Right hindlimb (tissue), 1 donor: ENCODE measurements at regions not wholly inside any gene's neighbourhood (a gene's known extent, or its start where the extent isn't known, plus 50 kb on each side); places are given as distances from the start of the nearest gene placed in this dataset.

ENCODE experiments used
- DNase-seq: peaks from one replicate; pipeline ENCODE4 v3.0.0-alpha.2; 2018

- no peak for DNase-seq
Observed at GRCh38 chr7:46975493-46975892, 606.4 kb downstream of the TNS3 start.

DNA sequence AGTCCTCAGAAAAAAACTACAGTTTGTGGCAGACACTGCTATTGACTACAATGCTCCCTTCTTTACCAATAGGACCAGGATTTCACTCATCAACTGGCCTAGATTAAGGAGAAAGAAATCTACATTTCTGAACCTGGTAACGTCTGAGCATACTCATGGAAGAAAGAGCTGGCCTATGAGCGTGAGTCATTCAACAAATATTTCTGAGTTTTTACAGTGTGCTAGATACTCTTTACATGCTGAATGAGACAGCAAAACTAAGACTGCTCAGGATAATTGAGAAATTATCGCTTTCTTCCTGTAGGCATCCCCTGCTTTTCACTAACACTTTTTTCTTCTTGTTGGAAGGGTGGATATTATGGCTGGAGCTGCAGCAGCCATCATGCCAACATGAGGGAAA lies 609.7 kb downstream of the TNS3 start:
- DNase-seq, result no peak

GRCh38 chr7:46970476-46970875 lies 611.4 kb downstream of the TNS3 start:
- DNase-seq, result no peak

DNA sequence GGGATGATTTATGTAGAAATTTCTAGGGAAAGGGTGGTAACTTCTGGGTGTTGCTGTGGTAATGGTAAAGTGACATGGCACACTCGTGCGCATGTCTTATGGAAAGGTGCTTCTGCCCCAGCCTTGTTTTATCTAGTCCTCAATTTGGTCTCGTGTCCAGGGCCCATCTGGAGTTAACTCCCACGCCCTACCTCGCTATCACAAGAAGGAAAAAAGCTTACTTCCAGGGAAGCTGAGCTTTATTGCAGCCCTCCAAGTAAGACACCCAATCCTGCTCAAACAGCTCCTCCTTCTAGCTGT lies 611.8 kb downstream of the TNS3 start:
- DNase-seq, result no peak

DNA sequence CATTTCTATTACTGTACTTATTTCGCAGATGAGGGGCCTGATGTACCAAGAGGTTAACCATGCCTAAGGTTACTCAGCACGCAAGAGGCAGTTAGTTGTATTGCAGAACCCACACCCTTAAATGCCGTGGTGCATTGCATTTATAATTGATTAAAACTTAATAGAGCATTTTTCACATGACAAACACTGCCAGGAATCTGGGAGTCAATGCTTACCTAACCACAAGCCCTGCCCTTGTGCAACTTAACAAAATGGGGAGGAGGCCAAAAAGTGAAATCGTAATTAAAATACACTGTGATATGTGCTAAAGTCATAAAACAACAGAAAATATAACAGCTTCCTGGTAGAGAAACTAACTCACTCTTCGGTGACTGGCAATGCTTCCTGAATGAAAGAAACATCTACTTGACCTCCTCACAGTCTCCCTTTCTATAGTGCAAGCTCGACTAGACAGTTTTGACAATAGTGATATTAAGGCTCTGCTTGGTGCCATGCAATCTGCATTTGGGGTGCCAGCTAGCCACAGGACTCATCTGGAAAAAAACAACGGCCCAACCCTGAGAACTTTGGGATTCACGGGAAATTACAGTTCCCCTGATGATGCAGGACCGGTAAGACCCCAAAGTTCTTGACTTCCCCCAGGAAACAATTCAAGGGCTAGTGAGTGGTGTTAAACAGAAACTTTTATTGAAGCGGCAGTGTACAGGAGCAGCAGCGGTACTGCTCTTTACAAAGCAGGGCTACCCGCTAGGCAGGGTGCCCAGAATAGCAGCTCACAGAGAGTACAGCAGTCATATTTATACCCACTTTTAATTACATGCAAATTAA lies 612.4 kb downstream of the TNS3 start:
- DNase-seq, result no peak

GRCh38 chr7:46968003-46968402 lies 613.9 kb downstream of the TNS3 start:
- no peak for DNase-seq

DNA sequence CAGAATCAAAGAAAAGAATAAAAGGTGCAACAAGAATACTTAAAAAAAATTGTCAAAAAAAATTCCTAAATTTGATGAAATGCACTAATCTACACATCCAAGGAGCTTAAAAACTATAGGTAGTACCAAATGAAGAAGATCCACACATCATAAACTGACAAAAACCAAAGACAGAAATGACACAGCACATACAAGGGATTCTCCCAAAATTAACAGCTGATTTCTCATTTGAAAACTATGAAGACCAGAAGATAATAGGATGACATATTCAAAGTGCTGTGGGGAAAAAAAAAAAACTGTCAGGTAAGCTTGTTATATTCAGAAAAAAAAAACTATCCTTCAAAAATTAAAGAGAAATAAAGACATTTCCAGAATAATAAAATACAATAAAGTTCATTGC lies 618.2 kb downstream of the TNS3 start:
- no peak for DNase-seq

GRCh38 chr7:46960970-46961369 lies 620.9 kb downstream of the TNS3 start:
- DNase-seq, result no peak

- no peak for DNase-seq
Observed at GRCh38 chr7:46957195-46957594, 624.7 kb downstream of the TNS3 start.

DNA sequence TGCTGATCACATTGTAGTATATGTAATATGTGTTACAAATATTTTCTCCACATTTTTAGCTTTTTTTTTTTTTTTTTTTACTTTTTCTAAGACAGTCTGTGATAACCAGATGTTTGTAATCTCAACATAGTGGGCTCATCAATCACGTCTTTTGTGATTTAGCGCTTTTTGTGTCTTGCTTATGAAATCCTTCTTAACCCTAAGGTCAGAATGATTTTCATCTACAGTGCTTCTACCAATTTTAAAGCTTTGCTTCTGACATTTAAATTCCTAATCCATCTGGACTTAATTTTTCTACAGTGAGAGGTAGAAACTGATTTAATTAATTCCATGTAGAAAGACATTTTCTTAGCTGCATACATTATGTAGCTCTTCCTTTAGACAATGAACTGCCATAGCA lies 626.4 kb downstream of the TNS3 start:
- no peak for DNase-seq

- no peak for DNase-seq
Observed at GRCh38 chr7:46954181-46954580, 627.7 kb downstream of the TNS3 start.

GRCh38 chr7:46953008-46953407 lies 628.9 kb downstream of the TNS3 start:
- no peak for DNase-seq

- DNase-seq, result no peak
Observed at GRCh38 chr7:46949270-46949931, 632.5 kb downstream of the TNS3 start.

- no peak for DNase-seq
Observed at GRCh38 chr7:46948716-46949115, 633.2 kb downstream of the TNS3 start.

DNA sequence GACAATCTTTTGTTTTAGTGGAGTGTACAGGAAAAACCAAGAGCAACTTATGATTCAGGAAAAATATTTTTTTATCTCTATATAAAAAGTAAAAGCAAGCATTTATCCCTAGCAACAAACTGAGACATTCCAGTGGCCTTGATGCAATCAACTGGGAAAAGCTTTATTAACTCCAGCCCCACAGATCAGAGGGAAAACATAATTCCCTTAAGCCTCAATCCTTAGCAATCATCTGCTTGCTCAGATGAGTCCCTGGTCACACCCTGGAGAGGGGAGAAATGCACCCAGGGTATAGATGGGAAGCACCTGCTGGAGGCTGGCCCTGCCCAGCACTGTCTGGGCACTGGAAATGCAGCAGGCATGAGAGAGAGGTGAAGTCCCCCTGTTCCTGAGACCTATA lies 636.6 kb downstream of the TNS3 start:
- no peak for DNase-seq

DNA sequence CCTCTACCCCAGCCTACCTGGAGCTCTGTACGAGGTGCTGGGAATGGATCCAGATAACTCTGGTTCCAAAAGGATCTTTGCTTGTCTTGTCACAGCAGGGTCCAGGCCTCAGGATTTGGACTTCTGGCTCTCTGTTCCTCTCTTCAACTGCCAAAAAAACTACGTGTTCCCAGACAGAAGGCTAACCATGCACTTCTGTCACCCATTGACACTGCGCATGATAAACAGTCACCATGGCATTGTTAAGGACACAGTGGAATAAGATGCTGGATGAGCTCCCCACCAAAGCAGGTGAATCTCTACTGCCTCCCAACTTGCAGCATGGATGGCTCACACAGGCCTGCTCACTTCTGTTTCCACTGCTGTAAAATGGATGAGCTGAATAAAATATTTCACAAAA lies 637.9 kb downstream of the TNS3 start:
- DNase-seq, result no peak

- DNase-seq, result no peak
Observed at GRCh38 chr7:46942574-46942973, 639.3 kb downstream of the TNS3 start.

GRCh38 chr7:46940178-46940577 lies 641.7 kb downstream of the TNS3 start:
- DNase-seq, result no peak

DNA sequence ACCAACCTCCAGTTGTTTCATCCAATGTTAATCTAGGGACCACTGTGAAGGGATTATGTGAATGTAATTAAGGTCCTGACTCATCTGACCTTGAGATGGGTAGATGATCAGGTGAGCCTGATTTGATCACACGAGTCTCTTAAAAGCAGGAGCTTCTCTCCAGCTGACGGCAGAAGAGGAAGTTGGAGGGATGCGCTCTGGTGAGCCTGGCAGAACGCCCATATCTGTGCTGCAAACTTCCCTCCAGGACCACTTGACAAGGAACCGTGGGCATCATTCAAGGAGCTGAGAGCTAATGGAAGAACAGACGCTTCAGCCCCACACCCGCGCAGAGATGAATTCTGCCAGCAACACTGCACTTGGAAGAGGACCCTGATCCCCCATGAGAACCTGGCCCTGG lies 642.4 kb downstream of the TNS3 start:
- DNase-seq, result no peak

DNA sequence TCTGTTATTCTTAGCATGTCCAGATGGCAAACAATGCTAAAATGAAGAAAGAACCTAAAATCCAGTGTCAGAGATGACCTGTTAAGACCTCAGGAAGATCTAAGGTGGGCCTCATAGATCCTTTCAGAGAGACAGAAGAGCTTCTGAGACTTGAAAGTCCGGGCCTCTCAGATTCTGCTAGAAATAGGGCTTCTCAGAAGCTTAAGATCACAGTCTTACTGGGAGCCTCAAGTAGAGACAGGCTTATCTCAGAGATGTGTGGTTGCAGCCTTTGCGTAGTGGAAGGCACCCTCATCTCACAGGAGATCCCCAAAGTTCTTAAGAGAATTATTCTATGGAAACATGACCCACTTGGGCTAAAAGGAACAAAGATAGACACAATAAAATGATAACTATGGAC lies 642.8 kb downstream of the TNS3 start:
- DNase-seq, result no peak

- DNase-seq, result no peak
Observed at GRCh38 chr7:46937826-46938225, 644.1 kb downstream of the TNS3 start.

DNA sequence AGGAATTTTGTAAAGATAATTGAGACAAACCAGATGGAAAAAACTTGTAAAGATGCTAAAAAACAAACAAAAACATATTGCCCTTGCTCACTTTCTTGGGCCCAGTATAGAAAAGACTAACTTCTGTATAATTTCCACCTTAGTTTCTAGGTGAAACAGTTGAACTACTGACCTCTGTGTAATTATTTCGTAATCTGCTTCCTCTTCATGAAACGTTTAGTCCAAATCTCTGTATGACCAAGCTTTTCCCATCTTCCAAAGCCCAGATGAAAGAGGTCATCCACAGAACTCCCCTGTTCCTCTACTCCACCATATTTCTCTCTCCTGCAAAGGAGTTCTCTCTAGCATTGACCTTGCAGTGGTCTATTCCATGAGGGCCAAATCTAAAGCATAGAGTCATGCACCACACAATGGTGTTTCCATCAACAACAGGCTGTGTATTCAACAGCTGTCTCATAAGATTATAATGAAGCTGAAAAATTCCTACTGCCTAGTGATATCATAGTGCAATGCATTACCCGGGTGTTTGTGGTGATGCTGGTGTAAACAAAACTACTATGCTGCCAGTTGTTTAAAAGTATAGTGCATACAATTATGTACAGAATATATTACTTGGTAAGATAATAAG lies 647.6 kb downstream of the TNS3 start:
- DNase-seq, result no peak

DNA sequence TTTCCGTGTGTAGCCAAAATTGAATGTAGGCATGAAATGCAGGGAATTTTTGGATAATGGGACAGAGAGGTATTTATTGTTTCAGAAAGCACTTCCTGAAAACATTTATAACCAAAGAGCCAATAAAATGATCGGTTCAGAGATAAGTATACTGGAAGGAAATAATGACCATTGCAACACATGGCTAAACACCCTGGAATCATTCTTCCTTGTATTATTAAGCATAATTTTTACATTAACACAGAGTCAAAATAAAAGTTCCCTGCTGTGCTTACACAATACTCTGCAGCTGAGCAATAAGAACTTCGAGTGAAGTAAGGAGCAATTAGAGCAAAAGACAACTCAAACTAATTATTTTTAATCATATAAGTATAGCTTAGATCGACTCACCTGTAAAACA lies 648.3 kb downstream of the TNS3 start:
- no peak for DNase-seq

- peak; percentile 42 for DNase-seq
Observed at GRCh38 chr7:46932676-46933424, 649.1 kb downstream of the TNS3 start.
